Stimulated activated CD4-positive, alpha-beta T cell treated with anti-CD3 and anti-CD28 coated beads, Interleukin-12 subunit alpha, Interleukin-12 subunit beta, amount 100 ng/mL, for 4 hours (primary cell): ENCODE measurements at regions not wholly inside any gene's neighbourhood (a gene's known extent, or its start where the extent isn't known, plus 50 kb on each side); places are given as distances from the start of the nearest gene placed in this dataset.

Experiments
- DNase-seq: peaks from one replicate; pipeline ENCODE4 v3.0.0-alpha.2; 2020

GRCh38 chr4:63618883-63619718 lies 790.1 kb downstream of the TECRL start:
- DNase-seq = no peak

- no peak for DNase-seq
Measured at GRCh38 chr4:63607169-63607872, 801.9 kb downstream of the TECRL start.

GRCh38 chr4:63589796-63590195 lies 819.5 kb downstream of the TECRL start:
- no peak for DNase-seq

- no peak for DNase-seq
Measured at GRCh38 chr4:63583561-63583960, 825.7 kb downstream of the TECRL start.

- no peak for DNase-seq
Measured at GRCh38 chr4:63583007-63583406, 826.2 kb downstream of the TECRL start.

GRCh38 chr4:63580796-63581475 lies 828.3 kb downstream of the TECRL start:
- no peak for DNase-seq

GRCh38 chr4:63578383-63578782 lies 830.9 kb downstream of the TECRL start:
- DNase-seq = no peak

- no peak for DNase-seq
Measured at GRCh38 chr4:63566658-63567057, 842.6 kb downstream of the TECRL start.

GRCh38 chr4:63563288-63564014 lies 845.8 kb downstream of the TECRL start:
- no peak for DNase-seq

GRCh38 chr4:63558709-63559108 lies 850.5 kb downstream of the TECRL start:
- no peak for DNase-seq

GRCh38 chr4:63556332-63556731 lies 852.9 kb downstream of the TECRL start:
- no peak for DNase-seq

- no peak for DNase-seq
Measured at GRCh38 chr4:63553123-63553522, 856.1 kb downstream of the TECRL start.

- DNase-seq = no peak
Measured at GRCh38 chr4:63541828-63542227, 867.4 kb downstream of the TECRL start.

- no peak for DNase-seq
Measured at GRCh38 chr4:63529581-63530337, 879.5 kb downstream of the TECRL start.

- DNase-seq = no peak
Measured at GRCh38 chr4:63528256-63528991, 880.8 kb downstream of the TECRL start.

GRCh38 chr4:63526251-63526650 lies 883.0 kb downstream of the TECRL start:
- no peak for DNase-seq

GRCh38 chr4:63524764-63525163 lies 884.5 kb downstream of the TECRL start:
- DNase-seq = no peak

- DNase-seq = no peak
Measured at GRCh38 chr4:63505714-63506460, 903.4 kb downstream of the TECRL start.

- DNase-seq = no peak
Measured at GRCh38 chr4:63493265-63493664, 916.0 kb downstream of the TECRL start.

GRCh38 chr4:63492515-63492914 lies 916.7 kb downstream of the TECRL start:
- DNase-seq = no peak

- DNase-seq = no peak
Measured at GRCh38 chr4:63464393-63464792, 944.9 kb downstream of the TECRL start.
